SK-N-SH treated with all-trans-retinoic acid at 6 μM for 48 hours (cell line): ENCODE measurements at regions not wholly inside any gene's neighbourhood (a gene's known extent, or its start where the extent isn't known, plus 50 kb on each side); places are given as distances from the start of the nearest gene placed in this dataset.

Experiments used
- ARNTL ChIP-seq: fragments of 450-650 bp; formaldehyde crosslinking; IDR thresholded peaks from 2 replicates; pipeline ENCODE4 v1.5.0; 2020; ENCODE audit warnings: low read depth, mild to moderate bottlenecking, moderate library complexity, borderline replicate concordance
- BACH2 ChIP-seq: fragments of 250-450 bp; sonication (Bioruptor Pico); IDR thresholded peaks from 2 replicates; pipeline ENCODE4 v1.9.0; 2021; ENCODE audit warnings: mild to moderate bottlenecking, borderline replicate concordance
- CREB5 ChIP-seq: fragments of 250-450 bp; sonication (Bioruptor Pico); IDR thresholded peaks from 2 replicates; pipeline ENCODE4 v1.5.1; 2020; ENCODE audit warnings: low read depth, mild to moderate bottlenecking, moderate library complexity
- POU6F1 ChIP-seq: fragments of 250-450 bp; sonication (Bioruptor Pico); IDR thresholded peaks from 2 replicates; pipeline ENCODE4 v1.8.0; 2021; ENCODE audit warnings: low read depth, mild to moderate bottlenecking, moderate library complexity, borderline replicate concordance
- RARB ChIP-seq: fragments of 250-450 bp; sonication (Bioruptor Pico); IDR thresholded peaks from 2 replicates; pipeline ENCODE4 v1.8.0; 2021; ENCODE audit warnings: mild to moderate bottlenecking, moderate library complexity
- ZFP3 ChIP-seq: fragments of 250-450 bp; sonication (Bioruptor Pico); IDR thresholded peaks from 2 replicates; pipeline ENCODE4 v1.5.0; 2020; ENCODE audit warnings: mild to moderate bottlenecking, moderate library complexity
- ZNF8 ChIP-seq: fragments of 450-650 bp; formaldehyde crosslinking; IDR thresholded peaks from 2 replicates; pipeline ENCODE4 v1.5.0; 2020; ENCODE audit warnings: mild to moderate bottlenecking, moderate library complexity

- TF ChIP-seq POU6F1, result no peak
- no peak for TF ChIP-seq CREB5
- TF ChIP-seq BACH2, result no peak
- TF ChIP-seq RARB (CRISPR knock-in tag), result no peak
- no peak for TF ChIP-seq ZNF8 (CRISPR knock-in tag)
- TF ChIP-seq ARNTL (CRISPR knock-in tag), result no peak
- TF ChIP-seq ZFP3 (CRISPR knock-in tag), result no peak
Measured at GRCh38 chr9:28177925-28178324, 604.6 kb upstream of the C9orf72 start.
